HEK293T (cell line): ENCODE measurements at regions not wholly inside any gene's neighbourhood (a gene's known extent, or its start where the extent isn't known, plus 50 kb on each side); places are given as distances from the start of the nearest gene placed in this dataset.

Experiments used
- ARNT ChIP-seq: fragments of 450-650 bp; IDR thresholded peaks from 2 replicates; pipeline ENCODE4 v1.6.1; 2017; ENCODE audit warnings: mild to moderate bottlenecking
- FOXK2 ChIP-seq: fragments of 450-650 bp; IDR thresholded peaks from 2 replicates; pipeline ENCODE4 v1.6.1; 2016; ENCODE audit warnings: mild to moderate bottlenecking
- SP1 ChIP-seq: fragments of 450-650 bp; IDR thresholded peaks from 2 replicates; pipeline ENCODE4 v1.6.1; 2017
- ZNF384 ChIP-seq: fragments of 450-650 bp; IDR thresholded peaks from 2 replicates; pipeline ENCODE4 v1.6.1; 2016
- TF ChIP-seq, protein P1 (sequence below): fragments of 450-650 bp; IDR thresholded peaks from 2 replicates; pipeline ENCODE4 v1.6.1; 2016

- TF ChIP-seq ZNF384 (no peak), SP1 (no peak), FOXK2 (no peak), ARNT (no peak)
- TF ChIP-seq, protein P1, sequence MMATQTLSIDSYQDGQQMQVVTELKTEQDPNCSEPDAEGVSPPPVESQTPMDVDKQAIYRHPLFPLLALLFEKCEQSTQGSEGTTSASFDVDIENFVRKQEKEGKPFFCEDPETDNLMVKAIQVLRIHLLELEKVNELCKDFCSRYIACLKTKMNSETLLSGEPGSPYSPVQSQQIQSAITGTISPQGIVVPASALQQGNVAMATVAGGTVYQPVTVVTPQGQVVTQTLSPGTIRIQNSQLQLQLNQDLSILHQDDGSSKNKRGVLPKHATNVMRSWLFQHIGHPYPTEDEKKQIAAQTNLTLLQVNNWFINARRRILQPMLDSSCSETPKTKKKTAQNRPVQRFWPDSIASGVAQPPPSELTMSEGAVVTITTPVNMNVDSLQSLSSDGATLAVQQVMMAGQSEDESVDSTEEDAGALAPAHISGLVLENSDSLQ: no peak
Observed at GRCh38 chr7:138407792-138408191, 52.3 kb upstream of the TRIM24 start.
